ENCODE measurements at regions not wholly inside any gene's neighbourhood (a gene's known extent, or its start where the extent isn't known, plus 50 kb on each side); places are given as distances from the start of the nearest gene placed in this dataset.

DNA sequence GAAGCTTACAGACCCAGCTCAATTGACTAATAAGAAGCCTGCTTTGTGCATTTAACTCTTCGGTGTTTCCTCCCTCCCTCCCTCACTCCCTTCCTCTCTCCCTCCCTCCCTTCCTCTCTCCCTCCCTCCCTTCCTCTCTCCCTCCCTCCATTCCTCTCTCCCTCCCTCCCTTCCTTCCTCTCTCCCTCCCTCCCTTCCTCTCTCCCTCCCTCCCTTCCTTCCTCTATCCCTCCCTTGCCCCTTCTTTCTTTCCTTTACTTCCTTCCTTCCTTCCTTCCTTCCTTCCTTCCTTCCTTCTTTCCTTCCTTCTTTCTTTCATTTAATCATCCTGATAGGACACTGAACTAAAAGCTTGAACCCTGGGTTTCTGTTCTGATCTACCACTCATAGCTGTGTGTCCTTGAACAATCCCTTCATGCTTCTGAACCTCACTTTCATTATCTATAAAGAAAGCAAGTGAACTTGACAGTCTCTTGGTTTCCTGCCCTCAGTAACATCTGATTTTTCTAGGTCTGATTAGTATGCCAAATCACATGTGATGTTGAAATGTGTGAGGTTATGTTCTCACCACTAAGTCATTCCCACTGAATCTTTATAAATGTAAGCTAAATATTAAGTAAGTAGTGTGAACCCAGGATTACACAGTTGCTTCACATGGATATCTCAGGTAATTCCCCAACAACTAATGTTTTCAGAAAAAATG lies 132.3 kb upstream of the BMP2 start:
- TF ChIP-seq, protein P1, sequence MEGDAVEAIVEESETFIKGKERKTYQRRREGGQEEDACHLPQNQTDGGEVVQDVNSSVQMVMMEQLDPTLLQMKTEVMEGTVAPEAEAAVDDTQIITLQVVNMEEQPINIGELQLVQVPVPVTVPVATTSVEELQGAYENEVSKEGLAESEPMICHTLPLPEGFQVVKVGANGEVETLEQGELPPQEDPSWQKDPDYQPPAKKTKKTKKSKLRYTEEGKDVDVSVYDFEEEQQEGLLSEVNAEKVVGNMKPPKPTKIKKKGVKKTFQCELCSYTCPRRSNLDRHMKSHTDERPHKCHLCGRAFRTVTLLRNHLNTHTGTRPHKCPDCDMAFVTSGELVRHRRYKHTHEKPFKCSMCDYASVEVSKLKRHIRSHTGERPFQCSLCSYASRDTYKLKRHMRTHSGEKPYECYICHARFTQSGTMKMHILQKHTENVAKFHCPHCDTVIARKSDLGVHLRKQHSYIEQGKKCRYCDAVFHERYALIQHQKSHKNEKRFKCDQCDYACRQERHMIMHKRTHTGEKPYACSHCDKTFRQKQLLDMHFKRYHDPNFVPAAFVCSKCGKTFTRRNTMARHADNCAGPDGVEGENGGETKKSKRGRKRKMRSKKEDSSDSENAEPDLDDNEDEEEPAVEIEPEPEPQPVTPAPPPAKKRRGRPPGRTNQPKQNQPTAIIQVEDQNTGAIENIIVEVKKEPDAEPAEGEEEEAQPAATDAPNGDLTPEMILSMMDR (IDR thresholded peaks at IDR 0.05; ENCODE audit: partially characterized antibody, unreplicated experiment) = no peak
- H3K4me3 Mint-ChIP-seq (ENCODE audit: unreplicated experiment) = no peak overlapping the region
- no peak overlapping the region for H3K27ac Mint-ChIP-seq (ENCODE audit: unreplicated experiment)
- H3K36me3 Mint-ChIP-seq (ENCODE audit: unreplicated experiment) = no peaks in the 10 kb centered on the region
- H3K9me3 Mint-ChIP-seq (ENCODE audit: unreplicated experiment) = peaks cover 2% of the 10 kb centered on the region
- H3K4me1 Mint-ChIP-seq (ENCODE audit: low read depth, unreplicated experiment) = peaks cover 7% of the 10 kb centered on the region
- peaks cover 2% of the 10 kb centered on the region for H3K27me3 Mint-ChIP-seq (ENCODE audit: unreplicated experiment)
- DNase-seq = no peak

GRCh38 chr20:6632187-6632586 lies 135.3 kb upstream of the BMP2 start:
- Mint-ChIP-seq H3K4me3 (ENCODE audit: unreplicated experiment) (no peak overlapping the region), H3K4me1 (ENCODE audit: low read depth, unreplicated experiment) (peaks cover 7% of the 10 kb centered on the region), H3K36me3 (ENCODE audit: unreplicated experiment) (no peaks in the 10 kb centered on the region), H3K27me3 (ENCODE audit: unreplicated experiment) (no peaks in the 10 kb centered on the region), H3K9me3 (ENCODE audit: unreplicated experiment) (peaks cover 2% of the 10 kb centered on the region), H3K27ac (ENCODE audit: unreplicated experiment) (no peak overlapping the region)
- no peak for DNase-seq
- TF ChIP-seq, protein P1 (IDR thresholded peaks at IDR 0.05; ENCODE audit: partially characterized antibody, unreplicated experiment) = no peak

- H3K27me3 Mint-ChIP-seq (ENCODE audit: unreplicated experiment) = no peaks in the 10 kb centered on the region
- H3K4me3 Mint-ChIP-seq (ENCODE audit: unreplicated experiment) = no peak overlapping the region
- no peak overlapping the region for H3K27ac Mint-ChIP-seq (ENCODE audit: unreplicated experiment)
- no peaks in the 10 kb centered on the region for H3K36me3 Mint-ChIP-seq (ENCODE audit: unreplicated experiment)
- peaks cover 2% of the 10 kb centered on the region for H3K9me3 Mint-ChIP-seq (ENCODE audit: unreplicated experiment)
- H3K4me1 Mint-ChIP-seq (ENCODE audit: low read depth, unreplicated experiment) = peaks cover 7% of the 10 kb centered on the region
- DNase-seq = no peak
- TF ChIP-seq, protein P1 (IDR thresholded peaks at IDR 0.05; ENCODE audit: partially characterized antibody, unreplicated experiment) = no peak
These were observed 137.0 kb upstream of the BMP2 start for GRCh38 chr20:6630514-6630913.

- H3K27ac Mint-ChIP-seq (ENCODE audit: unreplicated experiment) = no peak overlapping the region
- TF ChIP-seq, protein P1 (IDR thresholded peaks at IDR 0.05; ENCODE audit: partially characterized antibody, unreplicated experiment) = no peak
- no peaks in the 10 kb centered on the region for H3K36me3 Mint-ChIP-seq (ENCODE audit: unreplicated experiment)
- peaks cover 2% of the 10 kb centered on the region for H3K9me3 Mint-ChIP-seq (ENCODE audit: unreplicated experiment)
- peaks cover 7% of the 10 kb centered on the region for H3K4me1 Mint-ChIP-seq (ENCODE audit: low read depth, unreplicated experiment)
- H3K4me3 Mint-ChIP-seq (ENCODE audit: unreplicated experiment) = no peak overlapping the region
- H3K27me3 Mint-ChIP-seq (ENCODE audit: unreplicated experiment) = no peaks in the 10 kb centered on the region
- DNase-seq = no peak
These were observed 137.9 kb upstream of the BMP2 start for GRCh38 chr20:6629564-6629963.

DNA sequence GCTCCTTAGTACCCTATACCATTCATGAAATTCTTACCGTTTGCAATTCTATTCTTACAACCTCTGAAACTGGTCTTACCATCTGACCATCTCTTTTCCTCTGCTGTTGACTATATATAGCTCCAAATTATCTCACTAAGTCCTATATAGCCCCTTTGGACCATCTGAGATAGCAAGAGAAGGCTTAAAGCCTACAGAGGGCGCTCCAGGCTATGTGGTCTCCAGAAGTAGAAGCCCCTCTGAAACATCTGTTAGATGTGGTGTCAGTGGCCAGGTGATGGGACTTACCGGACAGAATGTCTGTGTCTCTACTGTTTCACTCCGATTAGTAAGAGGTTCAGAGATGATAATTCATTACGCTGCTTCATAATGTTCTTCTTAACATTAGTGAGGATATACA lies 140.7 kb upstream of the BMP2 start:
- no peak for DNase-seq
- no peaks in the 10 kb centered on the region for H3K4me1 Mint-ChIP-seq (ENCODE audit: low read depth, unreplicated experiment)
- H3K4me3 Mint-ChIP-seq (ENCODE audit: unreplicated experiment) = no peak overlapping the region
- H3K9me3 Mint-ChIP-seq (ENCODE audit: unreplicated experiment) = peaks cover 2% of the 10 kb centered on the region
- H3K36me3 Mint-ChIP-seq (ENCODE audit: unreplicated experiment) = no peaks in the 10 kb centered on the region
- H3K27me3 Mint-ChIP-seq (ENCODE audit: unreplicated experiment) = no peaks in the 10 kb centered on the region
- TF ChIP-seq, protein P1 (IDR thresholded peaks at IDR 0.05; ENCODE audit: partially characterized antibody, unreplicated experiment) = no peak
- H3K27ac Mint-ChIP-seq (ENCODE audit: unreplicated experiment) = no peak overlapping the region

Measured in glutamatergic neuron (in vitro differentiated cells).